RCC 7860 (cell line): ENCODE measurements at regions not wholly inside any gene's neighbourhood (a gene's known extent, or its start where the extent isn't known, plus 50 kb on each side); places are given as distances from the start of the nearest gene placed in this dataset.
A peak's percentile ranks its signal among the peaks of the same experiment; 100 is the strongest.

Source experiments
- DNase-seq: peaks from one replicate; pipeline ENCODE4 v3.0.0-alpha.2; 2015; ENCODE audit warnings: low spot score
- FAIRE-seq: peaks from 2 replicates; lab custom pipeline; 2012; peaks lifted over from hg19 to GRCh38; lab: Jason Lieb, UNC

GRCh38 chr12:124094733-124095132 lies 121.7 kb downstream of the ZNF664 start:
- DNase-seq (no peak), FAIRE-seq (no peak)

- FAIRE-seq (no peak), DNase-seq (no peak)
These were observed 123.1 kb downstream of the ZNF664 start for GRCh38 chr12:124096109-124096508.

- no peak for DNase-seq
- no peak for FAIRE-seq
These were observed 123.9 kb downstream of the ZNF664 start for GRCh38 chr12:124096869-124097434.

GRCh38 chr12:124097701-124098100 lies 124.7 kb downstream of the ZNF664 start:
- DNase-seq, result no peak

DNA sequence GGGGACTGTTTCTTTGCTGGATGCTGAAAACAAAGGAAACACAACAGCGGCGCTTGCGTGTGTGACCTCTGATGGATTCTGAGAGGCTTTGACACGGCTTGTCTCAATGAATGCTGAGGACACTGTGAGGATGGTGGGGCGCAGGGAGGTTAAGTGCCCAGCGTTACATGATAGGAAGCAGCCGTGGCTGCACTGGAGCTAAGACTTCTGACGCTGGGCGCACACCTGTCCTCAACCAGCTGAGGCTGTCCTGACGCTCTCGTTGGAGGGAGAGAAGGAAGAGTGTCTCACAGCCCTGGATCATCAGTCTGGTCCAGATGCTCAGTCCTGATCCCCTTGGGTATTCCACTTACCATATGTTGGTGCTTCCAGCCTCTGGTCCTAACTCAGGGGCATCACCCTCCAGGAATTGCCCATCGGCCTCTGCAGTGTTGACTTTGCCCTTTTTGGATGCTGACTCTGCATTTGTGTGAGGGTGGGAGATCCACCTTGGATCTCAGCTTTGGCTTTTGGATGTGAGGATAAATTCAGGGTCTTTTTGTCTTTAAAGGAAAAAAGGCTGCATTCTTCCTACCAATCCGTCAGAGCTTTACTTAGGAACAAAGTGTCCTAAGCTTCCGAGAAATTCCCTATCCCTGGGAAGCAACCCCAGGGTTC lies 125.2 kb downstream of the ZNF664 start:
- FAIRE-seq (no peak), DNase-seq (no peak)

More at GRCh38 chr12:124097701-124098100, 124.7 kb downstream of the ZNF664 start:
- FAIRE-seq, result no peak

DNA sequence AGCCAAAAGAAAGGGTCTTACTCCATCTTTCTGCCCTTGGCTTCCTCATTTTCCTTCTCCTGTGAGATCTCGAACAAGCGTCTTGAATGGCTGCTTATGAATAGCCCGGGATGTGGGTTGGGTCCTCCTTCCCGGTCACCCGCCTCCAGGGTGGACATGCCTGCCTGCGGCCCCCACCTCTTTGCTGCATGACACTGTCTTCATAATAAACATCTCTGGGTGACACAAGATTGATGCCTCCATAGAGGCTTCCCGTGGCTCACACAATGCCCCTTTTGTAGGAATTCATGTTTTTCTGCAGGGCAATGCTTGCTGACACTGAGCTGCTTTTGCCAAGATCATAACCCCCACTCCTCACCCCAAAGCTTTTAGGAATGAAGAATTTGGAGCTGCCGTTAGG lies 125.9 kb downstream of the ZNF664 start:
- no peak for DNase-seq
- no peak for FAIRE-seq

- DNase-seq (no peak), FAIRE-seq (no peak)
These were observed 126.6 kb downstream of the ZNF664 start for GRCh38 chr12:124099661-124100060.

DNA sequence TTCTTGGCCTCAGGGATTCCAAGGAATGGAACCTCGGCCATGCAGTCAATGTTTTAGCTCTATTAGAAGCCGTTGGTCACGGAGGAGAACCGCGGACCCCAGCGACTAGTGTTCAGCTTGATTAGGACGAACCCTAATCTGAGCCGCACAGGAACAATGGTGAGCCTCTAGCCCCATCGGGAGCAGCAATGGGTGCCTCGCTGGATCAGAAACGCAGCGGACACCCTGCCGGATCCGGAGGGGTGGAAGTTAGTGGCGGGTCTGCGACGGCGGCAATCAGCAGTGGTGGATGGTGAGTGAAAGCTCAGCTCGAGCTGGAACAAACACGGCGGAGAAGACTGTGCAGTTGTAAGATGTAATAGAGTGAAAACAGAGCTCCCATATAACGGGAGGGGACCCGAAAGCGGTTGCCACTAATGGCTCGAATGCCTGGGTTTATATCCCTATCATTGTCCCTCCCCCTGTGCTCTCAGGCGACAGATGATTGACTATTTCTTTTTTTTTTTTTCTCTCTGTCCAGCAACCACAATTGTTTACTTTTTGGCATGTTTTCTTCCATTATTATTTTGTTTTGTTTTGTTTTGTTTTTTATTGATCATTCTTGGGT lies 127.7 kb downstream of the ZNF664 start:
- DNase-seq (no peak), FAIRE-seq (no peak)

DNA sequence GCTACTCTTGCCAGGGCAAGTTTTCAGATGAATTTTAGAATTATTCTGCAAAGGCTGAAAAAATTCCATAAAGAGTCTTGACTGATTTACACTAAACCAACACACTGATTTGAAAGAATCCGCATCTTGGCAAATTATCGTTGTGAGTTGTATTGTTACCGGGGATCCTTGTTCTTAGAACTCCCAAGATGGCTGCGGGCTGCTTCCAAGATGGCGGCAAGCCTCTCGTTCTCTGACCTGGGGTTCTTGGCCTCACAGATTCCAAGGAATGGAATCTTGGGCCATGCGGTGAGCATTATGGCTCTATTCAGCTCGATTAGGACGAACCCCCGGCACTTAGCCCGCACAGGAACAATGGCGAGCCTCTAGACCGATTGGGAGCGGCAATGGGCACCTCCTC lies 132.5 kb downstream of the ZNF664 start:
- DNase-seq, result no peak
- FAIRE-seq, result no peak

GRCh38 chr12:124107351-124107750 lies 134.3 kb downstream of the ZNF664 start:
- FAIRE-seq (no peak), DNase-seq (no peak)

DNA sequence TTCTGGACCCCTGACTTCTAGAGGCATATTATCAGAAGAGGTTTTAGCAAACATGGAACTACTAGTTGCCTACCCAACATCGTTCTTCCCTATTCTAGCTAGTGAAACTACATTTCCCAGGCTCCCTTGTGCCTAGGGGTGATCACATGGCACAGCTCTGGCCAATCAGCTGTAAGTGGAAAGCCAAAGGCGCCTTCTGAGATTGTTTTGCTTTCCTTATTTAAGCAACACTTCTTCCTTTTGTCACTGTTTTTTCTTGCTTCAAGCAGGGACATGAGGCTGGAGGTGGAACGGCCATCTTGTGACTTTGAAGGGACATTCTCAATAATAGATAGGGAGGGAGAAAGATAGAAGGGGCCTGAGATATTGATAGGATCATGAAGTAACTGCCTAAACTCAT lies 136.7 kb downstream of the ZNF664 start:
- no peak for FAIRE-seq
- peak; percentile 8 for DNase-seq

GRCh38 chr12:124110372-124110883 lies 137.4 kb downstream of the ZNF664 start:
- FAIRE-seq, result no peak
- no peak for DNase-seq

- FAIRE-seq, result no peak
These were observed 138.0 kb downstream of the ZNF664 start for GRCh38 chr12:124111006-124111405.

DNA sequence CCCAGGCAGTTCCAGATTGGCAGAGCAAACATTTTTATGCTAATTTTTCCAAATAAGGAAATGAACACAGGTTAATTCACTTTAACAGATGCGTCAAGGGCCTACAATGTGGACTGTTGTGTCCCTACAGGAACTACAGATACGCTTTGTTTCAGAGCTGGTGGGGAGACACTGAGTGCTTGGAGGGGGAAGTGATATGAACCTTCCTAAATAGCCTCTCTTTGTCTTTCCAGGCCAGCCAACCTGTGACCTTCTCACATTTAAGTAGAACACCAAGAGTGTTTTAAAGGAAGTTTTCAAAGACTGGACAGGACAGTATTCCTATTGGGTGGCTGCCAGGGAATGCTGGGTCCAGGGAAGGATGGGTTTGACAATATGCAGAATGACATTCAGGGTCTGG lies 141.3 kb downstream of the ZNF664 start:
- no peak for FAIRE-seq
- DNase-seq, result no peak

More at GRCh38 chr12:124111006-124111405, 138.0 kb downstream of the ZNF664 start:
- DNase-seq, result no peak

- DNase-seq, result no peak
- FAIRE-seq, result no peak
These were observed 142.5 kb downstream of the ZNF664 start for GRCh38 chr12:124115496-124115895.

- DNase-seq, result no peak
- no peak for FAIRE-seq
These were observed 143.1 kb downstream of the ZNF664 start for GRCh38 chr12:124115976-124116690.

DNA sequence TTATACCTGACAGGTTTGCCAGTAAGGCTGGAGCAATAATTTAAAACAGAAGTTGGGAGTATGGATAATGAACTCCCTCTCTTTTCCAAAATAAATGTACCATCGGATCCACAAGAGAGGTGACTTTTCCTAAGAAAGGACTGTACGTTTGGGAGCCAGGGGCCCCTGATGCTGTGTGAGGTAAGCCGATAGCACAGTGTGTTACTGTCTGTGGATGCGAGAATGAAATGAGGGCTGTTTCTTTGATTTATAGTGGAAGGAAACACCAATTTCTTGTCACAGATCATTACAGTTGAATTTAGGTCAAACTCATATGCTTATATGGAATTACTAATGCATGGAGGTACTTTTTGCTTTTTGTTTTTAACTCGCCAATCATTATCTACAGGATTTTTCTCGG lies 147.7 kb downstream of the ZNF664 start:
- no peak for DNase-seq
- no peak for FAIRE-seq

DNA sequence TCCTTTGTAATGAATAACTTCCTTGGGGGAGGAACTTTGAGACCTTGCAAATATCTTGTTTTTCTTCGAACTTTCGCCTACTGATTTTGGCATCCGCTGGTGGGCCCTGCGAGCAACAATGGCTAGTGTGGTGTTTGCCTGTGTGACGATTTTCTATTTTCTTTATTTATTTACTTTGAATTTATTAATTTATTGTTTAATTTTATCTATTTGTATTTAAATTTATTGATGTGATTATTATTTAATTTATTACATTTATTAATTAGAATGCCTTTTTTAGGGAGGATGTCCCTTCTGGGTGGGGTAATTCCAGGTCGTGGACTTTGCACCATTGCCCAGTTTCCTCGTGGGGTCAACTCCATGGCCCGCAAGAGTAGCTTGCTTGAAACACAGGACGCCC lies 149.7 kb downstream of the ZNF664 start:
- FAIRE-seq (no peak), DNase-seq (no peak)

DNA sequence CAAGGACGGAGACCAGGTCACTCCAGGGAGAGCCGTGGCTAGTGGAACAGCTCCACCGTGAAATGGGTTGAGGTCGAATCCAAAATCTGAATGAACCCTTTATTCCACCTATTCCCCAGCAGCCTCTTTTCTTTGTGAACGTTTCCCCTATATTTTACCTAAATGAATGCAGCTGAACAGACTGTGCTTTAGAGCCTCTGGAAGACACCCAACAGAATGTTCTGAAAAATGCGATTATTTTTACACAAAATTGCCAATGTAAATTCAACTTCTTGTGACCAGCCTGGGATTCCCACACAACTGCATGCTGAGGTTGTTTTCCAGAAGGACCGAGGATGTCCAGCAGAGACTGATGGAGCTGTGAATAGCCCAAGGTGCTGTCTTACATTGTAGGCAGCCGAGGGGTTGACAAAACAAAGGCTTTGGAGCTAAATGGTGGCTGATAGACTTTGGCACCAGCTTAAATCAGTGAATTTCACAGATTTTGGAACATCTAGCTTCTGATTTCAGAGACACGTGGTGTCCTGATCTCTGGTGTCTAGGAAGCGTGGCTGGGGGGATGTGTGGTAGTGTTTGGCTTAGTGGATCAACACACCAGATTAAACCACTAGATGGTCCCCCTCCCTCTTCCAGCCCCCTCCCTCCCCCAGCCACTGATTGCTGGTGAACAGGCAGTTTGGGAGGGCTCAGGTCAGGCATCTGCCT lies 150.4 kb downstream of the ZNF664 start:
- FAIRE-seq (no peak), DNase-seq (no peak)

- no peak for FAIRE-seq
- no peak for DNase-seq
These were observed 152.3 kb downstream of the ZNF664 start for GRCh38 chr12:124125203-124125871.
